LNCAP (cell line): ENCODE measurements at regions not wholly inside any gene's neighbourhood (a gene's known extent, or its start where the extent isn't known, plus 50 kb on each side); places are given as distances from the start of the nearest gene placed in this dataset.

ENCODE experiments used
- TF ChIP-seq, protein P1 (sequence below): fragments of 450-650 bp; IDR thresholded peaks from 2 replicates; pipeline ENCODE4 v1.5.1; 2017; ENCODE audit warnings: mild to moderate bottlenecking

DNA sequence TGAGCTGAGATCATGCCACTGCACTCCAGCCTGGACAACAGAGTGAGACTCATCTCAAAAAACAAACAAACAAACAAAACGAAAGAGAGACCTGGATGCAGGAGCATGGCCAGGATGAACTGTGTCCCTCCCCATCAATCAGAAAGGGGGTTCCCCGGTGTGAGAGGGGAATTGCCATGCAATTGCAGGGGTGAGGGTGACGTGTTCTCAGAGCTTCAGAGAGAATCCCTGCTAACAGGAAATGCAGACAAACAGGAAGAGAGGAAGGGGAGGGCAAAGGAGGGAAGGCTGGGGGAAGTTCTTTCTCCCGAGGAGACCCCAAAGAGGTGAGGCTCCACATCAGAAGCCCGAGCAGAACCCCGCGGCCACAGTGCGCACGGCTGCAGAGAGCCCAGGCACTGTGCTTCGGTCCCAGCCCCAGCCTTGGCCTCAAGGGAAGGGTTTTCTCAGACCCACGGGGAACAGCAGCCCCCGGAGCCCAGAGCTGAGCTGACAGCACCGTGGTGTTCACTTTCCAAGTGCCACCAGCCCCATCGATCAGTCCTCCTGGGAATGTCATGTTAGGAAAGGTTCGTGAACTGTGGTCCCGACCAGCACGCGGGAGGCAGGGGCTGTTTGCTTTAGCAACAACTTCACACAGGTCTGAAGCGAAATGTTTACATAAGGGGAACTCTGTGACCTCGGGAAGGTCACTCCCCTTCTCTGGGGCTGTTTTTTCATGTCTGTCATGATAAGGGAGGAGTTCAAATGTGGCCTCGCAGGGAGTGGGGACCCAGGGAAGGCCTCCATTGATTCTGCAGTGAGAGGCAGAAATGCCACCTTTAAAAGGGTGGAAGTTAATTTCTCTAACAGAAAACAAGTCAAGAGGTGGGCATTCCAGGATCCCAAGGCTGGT is 108.0 kb upstream of the ANO1 start:
- TF ChIP-seq, protein P1, sequence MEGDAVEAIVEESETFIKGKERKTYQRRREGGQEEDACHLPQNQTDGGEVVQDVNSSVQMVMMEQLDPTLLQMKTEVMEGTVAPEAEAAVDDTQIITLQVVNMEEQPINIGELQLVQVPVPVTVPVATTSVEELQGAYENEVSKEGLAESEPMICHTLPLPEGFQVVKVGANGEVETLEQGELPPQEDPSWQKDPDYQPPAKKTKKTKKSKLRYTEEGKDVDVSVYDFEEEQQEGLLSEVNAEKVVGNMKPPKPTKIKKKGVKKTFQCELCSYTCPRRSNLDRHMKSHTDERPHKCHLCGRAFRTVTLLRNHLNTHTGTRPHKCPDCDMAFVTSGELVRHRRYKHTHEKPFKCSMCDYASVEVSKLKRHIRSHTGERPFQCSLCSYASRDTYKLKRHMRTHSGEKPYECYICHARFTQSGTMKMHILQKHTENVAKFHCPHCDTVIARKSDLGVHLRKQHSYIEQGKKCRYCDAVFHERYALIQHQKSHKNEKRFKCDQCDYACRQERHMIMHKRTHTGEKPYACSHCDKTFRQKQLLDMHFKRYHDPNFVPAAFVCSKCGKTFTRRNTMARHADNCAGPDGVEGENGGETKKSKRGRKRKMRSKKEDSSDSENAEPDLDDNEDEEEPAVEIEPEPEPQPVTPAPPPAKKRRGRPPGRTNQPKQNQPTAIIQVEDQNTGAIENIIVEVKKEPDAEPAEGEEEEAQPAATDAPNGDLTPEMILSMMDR: no peak

DNA sequence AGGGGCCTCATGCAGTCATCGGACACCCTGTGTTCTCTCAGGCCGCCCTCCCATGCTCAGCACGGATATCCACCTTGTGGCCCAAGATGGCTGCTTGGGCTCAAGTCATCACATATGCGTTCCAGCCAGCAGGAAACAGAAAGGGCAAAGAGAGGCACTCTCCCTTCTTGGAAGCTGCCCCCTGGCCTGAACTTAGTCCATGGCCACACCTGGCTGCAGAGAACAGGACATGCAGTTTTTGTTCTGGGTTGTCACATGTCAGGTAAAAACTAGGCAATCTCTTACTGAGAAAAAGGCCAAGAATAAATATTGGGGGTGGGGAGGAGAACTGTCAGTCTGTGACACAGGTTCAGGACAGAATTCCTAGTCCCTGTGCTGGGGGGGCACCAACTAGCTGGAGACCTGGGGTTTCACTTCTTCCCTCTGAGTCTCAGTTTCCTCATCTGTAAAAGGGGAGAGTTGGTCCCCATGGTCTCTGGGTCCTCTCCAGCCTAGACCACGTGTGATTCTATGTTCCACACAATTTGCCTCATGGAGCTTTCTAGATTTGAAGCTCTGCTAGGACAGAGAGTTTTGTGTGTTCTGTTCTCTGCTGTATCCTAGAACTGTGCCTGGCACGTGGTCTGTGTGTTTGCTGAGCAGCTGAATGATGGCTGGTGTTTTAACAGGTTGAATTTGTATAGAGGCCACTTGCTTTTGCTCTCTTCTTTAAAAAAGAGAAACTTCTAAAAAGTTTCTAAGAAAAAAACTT is 107.2 kb upstream of the ANO1 start:
- TF ChIP-seq, protein P1: no peak

DNA sequence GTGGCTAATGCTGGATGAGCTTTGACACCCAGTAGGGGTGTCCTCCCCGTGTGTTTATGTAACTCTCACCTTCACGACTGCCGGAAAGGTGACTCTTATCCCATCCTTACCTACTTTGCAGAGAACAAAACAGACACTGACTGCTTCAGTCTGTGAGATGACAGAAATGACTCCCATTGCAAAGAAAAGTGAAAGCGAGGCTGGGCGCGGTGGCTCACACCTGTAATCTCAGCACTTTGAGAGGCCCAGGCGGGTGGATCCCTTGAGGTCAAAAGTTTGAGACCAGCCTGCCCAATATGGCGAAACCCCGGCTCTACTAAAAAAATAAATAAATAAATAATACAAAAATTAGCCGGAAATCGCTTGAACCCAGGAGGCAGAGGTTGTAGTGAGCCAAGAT is 106.4 kb upstream of the ANO1 start:
- TF ChIP-seq, protein P1: no peak

DNA sequence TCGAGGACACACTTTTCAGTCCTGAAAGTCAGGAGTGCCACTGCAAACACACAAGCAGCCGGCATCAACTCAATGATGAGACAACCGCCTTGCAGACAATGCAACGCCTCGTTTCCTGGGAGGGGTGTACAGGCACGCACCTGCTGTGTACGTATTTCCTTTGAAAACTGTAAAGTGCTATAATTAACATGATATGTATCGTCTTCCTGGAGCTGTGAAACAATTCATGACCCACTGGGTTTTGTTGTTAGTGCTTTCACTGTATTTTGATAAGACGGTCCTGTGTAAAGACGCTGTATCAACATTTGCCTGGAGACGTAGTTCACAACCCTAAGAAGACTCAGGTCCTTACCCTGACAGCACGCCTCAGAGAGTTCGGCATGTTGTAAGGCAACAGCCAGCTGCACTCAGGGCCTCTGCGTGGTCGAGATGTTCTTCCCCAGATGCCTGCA is 105.7 kb upstream of the ANO1 start:
- TF ChIP-seq, protein P1: no peak

DNA sequence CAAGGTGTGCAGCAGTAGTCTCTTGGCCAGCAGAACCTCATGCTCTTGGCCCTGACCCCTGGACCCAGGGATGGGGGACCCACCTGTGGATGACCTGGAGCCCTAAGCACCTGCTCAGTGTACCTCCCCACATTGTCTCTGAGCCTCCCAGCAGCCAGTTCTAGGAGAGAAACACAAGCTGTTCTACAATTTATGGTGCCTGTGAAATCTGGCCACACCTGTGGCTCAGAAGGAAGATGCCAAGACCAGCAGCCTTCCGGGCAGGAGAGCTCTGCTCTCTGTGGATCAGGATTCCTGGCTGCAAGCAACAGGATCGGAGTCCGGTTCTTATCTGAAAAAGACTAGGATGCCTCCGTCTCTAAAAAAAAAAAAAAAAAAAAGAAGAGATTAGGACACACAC is 103.6 kb upstream of the ANO1 start:
- TF ChIP-seq, protein P1: no peak

DNA sequence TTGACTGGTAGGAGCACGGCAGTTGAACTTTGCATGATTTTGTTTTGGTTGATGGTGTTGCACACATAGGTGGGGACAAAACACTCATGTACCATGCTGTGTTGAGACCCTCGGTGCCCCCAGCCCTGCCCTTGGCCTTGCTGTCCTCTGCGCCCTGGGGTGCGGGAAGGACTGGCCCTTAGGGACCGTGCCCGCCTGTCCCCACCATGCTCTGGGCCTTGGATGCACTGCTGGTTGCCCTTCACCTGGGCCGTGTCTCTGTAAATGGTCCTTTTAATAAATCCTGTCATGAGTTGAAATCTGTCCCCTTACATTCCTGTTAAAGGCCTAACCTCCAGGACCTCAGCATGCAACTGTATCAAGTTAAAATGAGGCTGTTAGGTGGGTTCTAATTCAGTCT is 102.3 kb upstream of the ANO1 start:
- TF ChIP-seq, protein P1: no peak

DNA sequence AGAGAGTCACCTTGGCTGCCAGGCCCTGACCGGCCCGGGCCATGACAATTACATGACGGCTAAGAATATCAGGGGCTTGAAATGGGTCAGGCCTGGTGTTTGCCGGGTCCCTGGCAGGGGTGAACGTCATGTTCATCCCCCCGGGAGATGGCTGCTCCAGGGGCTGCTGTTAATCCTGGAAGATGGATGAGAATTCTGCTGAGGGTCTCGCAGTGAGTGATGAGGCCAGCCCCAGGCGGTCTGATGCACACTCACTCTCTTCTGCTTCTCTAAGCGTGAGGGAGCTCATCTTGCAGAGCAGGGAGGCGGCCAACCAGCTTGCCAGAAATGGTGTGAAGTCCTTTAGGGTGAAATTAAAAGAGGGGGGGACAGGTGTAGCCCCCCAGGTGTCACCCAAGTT is 101.3 kb upstream of the ANO1 start:
- TF ChIP-seq, protein P1: no peak
